Glutamatergic neuron (in vitro differentiated cells): ENCODE measurements at regions not wholly inside any gene's neighbourhood (a gene's known extent, or its start where the extent isn't known, plus 50 kb on each side); places are given as distances from the start of the nearest gene placed in this dataset.

Experiments used
- DNase-seq: peaks from one replicate; pipeline ENCODE4 v3.0.0; 2022
- H3K27ac Mint-ChIP-seq: one replicate; pipeline ENCODE4 v1.8.0; 2020; ENCODE audit warnings: mild to moderate bottlenecking, mixed read lengths, inconsistent platforms; ENCODE audit not compliant: unreplicated experiment
- H3K27me3 Mint-ChIP-seq: one replicate; pipeline ENCODE4 v1.8.0; 2020; ENCODE audit warnings: mild to moderate bottlenecking, moderate library complexity, mixed read lengths, inconsistent platforms; ENCODE audit not compliant: unreplicated experiment
- H3K36me3 Mint-ChIP-seq: one replicate; pipeline ENCODE4 v1.8.0; 2020; ENCODE audit warnings: mild to moderate bottlenecking, mixed read lengths, inconsistent platforms; ENCODE audit not compliant: unreplicated experiment
- H3K4me1 Mint-ChIP-seq: one replicate; pipeline ENCODE4 v1.8.0; 2020; ENCODE audit warnings: mild to moderate bottlenecking, low read depth, mixed read lengths, inconsistent platforms; ENCODE audit not compliant: unreplicated experiment
- H3K4me3 Mint-ChIP-seq: one replicate; pipeline ENCODE4 v1.8.0; 2020; ENCODE audit warnings: mild to moderate bottlenecking, mixed read lengths, inconsistent platforms; ENCODE audit not compliant: unreplicated experiment
- H3K9me3 Mint-ChIP-seq: one replicate; pipeline ENCODE4 v1.8.0; 2020; ENCODE audit warnings: mild to moderate bottlenecking, moderate library complexity, mixed read lengths, inconsistent platforms; ENCODE audit not compliant: unreplicated experiment
- TF ChIP-seq, protein P1 (sequence below): fragments of 200-600 bp; sonication (generic); IDR thresholded peaks from one replicate; pipeline ENCODE4 v1.5.0; 2021; ENCODE audit not compliant: partially characterized antibody, unreplicated experiment

DNA sequence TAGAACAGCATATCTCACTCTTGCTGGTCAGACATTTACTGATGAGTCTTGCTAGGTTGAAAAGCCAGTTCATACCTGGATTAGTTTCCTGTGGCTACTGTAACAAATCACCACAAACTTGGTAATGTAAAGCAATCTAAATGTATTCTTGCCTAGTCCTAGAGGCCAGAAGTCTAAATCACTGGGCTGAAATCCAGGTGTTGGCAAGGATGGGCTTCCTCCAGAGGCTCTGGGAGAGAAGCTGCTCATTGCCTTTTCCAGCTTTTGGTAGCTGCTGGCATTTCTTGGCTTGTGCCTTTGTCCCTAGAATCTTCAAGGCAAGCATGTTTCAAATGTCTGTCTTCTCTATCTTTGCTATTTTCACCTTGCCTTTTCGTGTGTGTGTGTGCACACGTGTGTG, 62.3 kb upstream of the MAP4K3 start:
- Mint-ChIP-seq H3K9me3 (no peaks in the 10 kb centered on the region), H3K27me3 (no peaks in the 10 kb centered on the region), H3K27ac (no peak overlapping the region), H3K4me3 (no peak overlapping the region), H3K4me1 (no peaks in the 10 kb centered on the region), H3K36me3 (no peaks in the 10 kb centered on the region)
- no peak for DNase-seq
- TF ChIP-seq, protein P1, sequence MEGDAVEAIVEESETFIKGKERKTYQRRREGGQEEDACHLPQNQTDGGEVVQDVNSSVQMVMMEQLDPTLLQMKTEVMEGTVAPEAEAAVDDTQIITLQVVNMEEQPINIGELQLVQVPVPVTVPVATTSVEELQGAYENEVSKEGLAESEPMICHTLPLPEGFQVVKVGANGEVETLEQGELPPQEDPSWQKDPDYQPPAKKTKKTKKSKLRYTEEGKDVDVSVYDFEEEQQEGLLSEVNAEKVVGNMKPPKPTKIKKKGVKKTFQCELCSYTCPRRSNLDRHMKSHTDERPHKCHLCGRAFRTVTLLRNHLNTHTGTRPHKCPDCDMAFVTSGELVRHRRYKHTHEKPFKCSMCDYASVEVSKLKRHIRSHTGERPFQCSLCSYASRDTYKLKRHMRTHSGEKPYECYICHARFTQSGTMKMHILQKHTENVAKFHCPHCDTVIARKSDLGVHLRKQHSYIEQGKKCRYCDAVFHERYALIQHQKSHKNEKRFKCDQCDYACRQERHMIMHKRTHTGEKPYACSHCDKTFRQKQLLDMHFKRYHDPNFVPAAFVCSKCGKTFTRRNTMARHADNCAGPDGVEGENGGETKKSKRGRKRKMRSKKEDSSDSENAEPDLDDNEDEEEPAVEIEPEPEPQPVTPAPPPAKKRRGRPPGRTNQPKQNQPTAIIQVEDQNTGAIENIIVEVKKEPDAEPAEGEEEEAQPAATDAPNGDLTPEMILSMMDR: no peak

DNA sequence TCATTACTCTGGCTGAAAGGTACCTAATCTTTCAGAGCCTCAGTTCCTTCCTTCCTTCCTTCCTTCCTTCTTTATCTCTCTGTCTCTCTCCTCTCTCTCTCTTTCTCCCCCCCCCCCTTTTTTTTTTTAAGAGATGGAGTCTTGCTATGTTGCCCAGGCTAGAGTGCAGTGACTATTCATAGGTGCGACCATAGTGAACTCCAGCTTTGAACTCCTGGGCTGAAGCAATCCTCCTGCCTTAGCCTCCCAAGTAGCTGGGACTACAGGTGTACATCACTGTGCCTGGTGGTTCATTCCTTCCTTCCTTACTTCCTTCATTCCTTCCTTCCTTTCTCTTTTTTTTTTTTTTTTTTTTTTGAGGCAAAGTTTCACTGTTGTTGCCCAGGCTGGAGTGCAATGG, 64.3 kb upstream of the MAP4K3 start:
- Mint-ChIP-seq H3K36me3 (no peaks in the 10 kb centered on the region), H3K4me3 (no peak overlapping the region), H3K27ac (no peak overlapping the region), H3K4me1 (no peaks in the 10 kb centered on the region), H3K27me3 (no peaks in the 10 kb centered on the region), H3K9me3 (no peaks in the 10 kb centered on the region)
- TF ChIP-seq, protein P1: no peak
- no peak for DNase-seq

DNA sequence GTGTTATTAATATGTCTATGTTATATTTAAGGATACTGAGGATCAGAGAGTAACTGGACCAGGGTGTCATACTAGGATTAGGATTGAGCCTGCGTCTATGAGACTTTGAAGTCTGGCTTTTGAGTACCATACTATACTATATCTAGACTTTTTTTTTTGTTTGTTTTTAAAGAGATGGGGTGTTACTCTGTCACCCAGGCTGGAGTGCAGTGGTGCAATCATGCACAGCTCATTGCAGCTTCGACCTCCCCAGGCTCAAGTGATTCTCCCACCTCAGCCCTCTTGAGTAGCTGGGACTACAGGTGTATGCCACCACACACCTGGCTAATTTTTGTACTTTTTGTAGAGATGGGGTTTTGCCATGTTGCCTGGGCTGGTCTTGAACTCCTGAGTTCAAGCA, 66.2 kb upstream of the MAP4K3 start:
- Mint-ChIP-seq H3K9me3 (no peaks in the 10 kb centered on the region), H3K4me3 (no peak overlapping the region), H3K27me3 (no peaks in the 10 kb centered on the region), H3K27ac (no peak overlapping the region), H3K4me1 (peaks cover 2% of the 10 kb centered on the region), H3K36me3 (no peaks in the 10 kb centered on the region)
- DNase-seq: no peak
- TF ChIP-seq, protein P1: no peak

DNA sequence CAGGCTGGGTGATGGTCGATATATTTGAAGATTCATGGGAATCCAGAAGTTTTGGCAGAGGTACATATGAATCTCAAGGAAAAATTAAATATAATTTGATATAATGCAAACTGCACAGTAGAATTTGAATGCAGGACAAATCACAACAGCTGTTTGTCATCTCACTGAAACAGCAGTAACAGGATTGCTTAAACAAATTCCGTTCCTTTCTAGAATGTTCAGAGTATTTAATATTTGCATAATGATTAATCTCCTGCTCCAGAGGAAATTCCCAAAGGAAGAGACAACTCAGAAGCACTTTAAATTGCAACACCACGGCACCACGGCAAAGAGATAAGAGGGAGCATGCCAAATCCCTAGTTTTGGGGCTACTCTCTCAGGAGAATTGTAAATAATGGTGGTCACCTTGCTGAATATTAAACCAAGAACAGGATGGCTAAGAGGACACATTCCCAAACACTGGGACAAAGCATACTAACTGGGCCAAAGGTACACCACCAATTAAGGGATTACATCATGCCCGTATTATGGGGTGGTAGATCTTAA, 67.8 kb upstream of the MAP4K3 start:
- no peak for DNase-seq
- Mint-ChIP-seq H3K4me3 (no peak overlapping the region), H3K27me3 (no peaks in the 10 kb centered on the region), H3K9me3 (no peaks in the 10 kb centered on the region), H3K27ac (no peak overlapping the region), H3K36me3 (no peaks in the 10 kb centered on the region), H3K4me1 (peaks cover 2% of the 10 kb centered on the region)
- TF ChIP-seq, protein P1: no peak

DNA sequence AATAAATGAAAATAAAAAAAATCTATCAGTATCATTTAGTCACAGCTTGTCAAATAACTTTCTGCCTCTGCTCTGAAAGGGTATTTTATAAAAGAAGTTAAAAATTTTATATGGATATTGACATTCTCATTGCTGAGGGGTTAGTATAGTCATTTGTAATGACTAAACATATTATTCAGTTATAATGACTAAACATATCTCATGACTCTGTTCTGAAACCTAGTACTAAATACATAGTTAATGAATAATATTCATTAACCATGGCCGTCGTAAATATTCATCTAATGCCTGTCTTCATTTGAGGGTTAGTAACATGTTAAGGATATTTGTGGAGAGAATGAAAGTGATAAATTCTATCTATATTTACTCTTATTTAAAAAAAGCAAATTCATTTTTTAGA, 69.1 kb upstream of the MAP4K3 start:
- Mint-ChIP-seq H3K4me1 (peaks cover 2% of the 10 kb centered on the region), H3K9me3 (no peaks in the 10 kb centered on the region), H3K27ac (no peak overlapping the region), H3K27me3 (no peaks in the 10 kb centered on the region), H3K36me3 (no peaks in the 10 kb centered on the region), H3K4me3 (no peak overlapping the region)
- no peak for DNase-seq
- TF ChIP-seq, protein P1: no peak
